ENCODE measurements at regions not wholly inside any gene's neighbourhood (a gene's known extent, or its start where the extent isn't known, plus 50 kb on each side); places are given as distances from the start of the nearest gene placed in this dataset.

GRCh38 chr2:386406-387103, 98.7 kb upstream of the ALKAL2 start:
- H3K27me3 ChIP-seq (ENCODE audit: insufficient read depth, low read depth, severe bottlenecking): no peaks in the 10 kb centered on the region
- H3K9me3 ChIP-seq (ENCODE audit: severe bottlenecking): no peaks in the 10 kb centered on the region
- H3K36me3 ChIP-seq: no peaks in the 10 kb centered on the region
- no peak for DNase-seq
- H3K27ac ChIP-seq: no peak overlapping the region
- no peak overlapping the region for H3K4me3 ChIP-seq (ENCODE audit: low read depth, low read length)
- TF ChIP-seq CTCF (IDR thresholded peaks at IDR 0.05; ENCODE audit: low read depth, low read length): no peak

DNA sequence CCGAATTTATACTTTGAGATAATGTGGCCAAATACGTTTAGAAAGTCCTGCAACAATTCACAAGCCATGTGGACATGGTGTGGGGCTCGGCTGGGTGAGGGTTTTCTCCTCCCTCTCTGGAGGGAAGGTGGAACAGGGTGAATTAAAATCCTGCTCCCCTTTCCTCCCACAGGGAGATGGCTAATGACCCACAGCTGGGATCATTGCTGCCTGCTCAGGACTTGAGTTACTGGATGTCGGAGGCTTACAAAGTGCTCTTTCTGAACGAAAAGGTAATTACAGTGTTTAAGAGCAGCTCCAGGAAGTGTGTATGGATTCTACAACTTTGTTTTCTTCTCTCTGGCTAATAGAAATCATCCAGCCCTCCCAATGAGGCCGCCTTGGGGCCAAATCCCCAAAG, 97.9 kb upstream of the ALKAL2 start:
- Histone ChIP-seq H3K27ac (no peak overlapping the region), H3K4me3 (ENCODE audit: low read depth, low read length) (no peak overlapping the region), H3K36me3 (no peaks in the 10 kb centered on the region), H3K27me3 (ENCODE audit: insufficient read depth, low read depth, severe bottlenecking) (no peaks in the 10 kb centered on the region), H3K9me3 (ENCODE audit: severe bottlenecking) (no peaks in the 10 kb centered on the region)
- no peak for TF ChIP-seq CTCF (IDR thresholded peaks at IDR 0.05; ENCODE audit: low read depth, low read length)
- DNase-seq: no peak

GRCh38 chr2:385061-385460, 97.2 kb upstream of the ALKAL2 start:
- TF ChIP-seq CTCF (IDR thresholded peaks at IDR 0.05; ENCODE audit: low read depth, low read length): no peak
- H3K36me3 ChIP-seq: no peaks in the 10 kb centered on the region

GRCh38 chr2:383888-384287, 96.0 kb upstream of the ALKAL2 start:
- DNase-seq: no peak
- no peak for TF ChIP-seq CTCF (IDR thresholded peaks at IDR 0.05; ENCODE audit: low read depth, low read length)

More at GRCh38 chr2:385061-385460, 97.2 kb upstream of the ALKAL2 start:
- no peak overlapping the region for H3K4me3 ChIP-seq (ENCODE audit: low read depth, low read length)
- DNase-seq: no peak
- H3K27me3 ChIP-seq (ENCODE audit: insufficient read depth, low read depth, severe bottlenecking): no peaks in the 10 kb centered on the region
- no peak overlapping the region for H3K27ac ChIP-seq
- no peaks in the 10 kb centered on the region for H3K9me3 ChIP-seq (ENCODE audit: severe bottlenecking)

GRCh38 chr2:383178-383577, 95.3 kb upstream of the ALKAL2 start:
- no peak for TF ChIP-seq CTCF (IDR thresholded peaks at IDR 0.05; ENCODE audit: low read depth, low read length)
- Histone ChIP-seq H3K9me3 (ENCODE audit: severe bottlenecking) (no peaks in the 10 kb centered on the region), H3K36me3 (no peaks in the 10 kb centered on the region), H3K4me3 (ENCODE audit: low read depth, low read length) (no peak overlapping the region), H3K27ac (no peak overlapping the region), H3K27me3 (ENCODE audit: insufficient read depth, low read depth, severe bottlenecking) (no peaks in the 10 kb centered on the region)
- DNase-seq: no peak

More at GRCh38 chr2:383888-384287, 96.0 kb upstream of the ALKAL2 start:
- Histone ChIP-seq H3K9me3 (ENCODE audit: severe bottlenecking) (no peaks in the 10 kb centered on the region), H3K4me3 (ENCODE audit: low read depth, low read length) (no peak overlapping the region), H3K27me3 (ENCODE audit: insufficient read depth, low read depth, severe bottlenecking) (no peaks in the 10 kb centered on the region), H3K27ac (no peak overlapping the region), H3K36me3 (no peaks in the 10 kb centered on the region)

GRCh38 chr2:382728-383022, 94.8 kb upstream of the ALKAL2 start:
- Histone ChIP-seq H3K4me3 (ENCODE audit: low read depth, low read length) (no peak overlapping the region), H3K36me3 (no peaks in the 10 kb centered on the region), H3K27me3 (ENCODE audit: insufficient read depth, low read depth, severe bottlenecking) (no peaks in the 10 kb centered on the region), H3K9me3 (ENCODE audit: severe bottlenecking) (peaks cover under 1% of the 10 kb centered on the region), H3K27ac (no peak overlapping the region)
- DNase-seq: no peak
- TF ChIP-seq CTCF (IDR thresholded peaks at IDR 0.05; ENCODE audit: low read depth, low read length): no peak

Measured in WERI-Rb-1 (cell line).